SIG-M5 treated with dmso at 0.1 percent for 504 hours (cell line): ENCODE measurements at regions not wholly inside any gene's neighbourhood (a gene's known extent, or its start where the extent isn't known, plus 50 kb on each side); places are given as distances from the start of the nearest gene placed in this dataset.

Experiments used
- DNase-seq: peaks from one replicate; lab custom pipeline; 2025; ENCODE audit not compliant: unreplicated experiment; lab: John Stamatoyannopoulos, UW

DNA sequence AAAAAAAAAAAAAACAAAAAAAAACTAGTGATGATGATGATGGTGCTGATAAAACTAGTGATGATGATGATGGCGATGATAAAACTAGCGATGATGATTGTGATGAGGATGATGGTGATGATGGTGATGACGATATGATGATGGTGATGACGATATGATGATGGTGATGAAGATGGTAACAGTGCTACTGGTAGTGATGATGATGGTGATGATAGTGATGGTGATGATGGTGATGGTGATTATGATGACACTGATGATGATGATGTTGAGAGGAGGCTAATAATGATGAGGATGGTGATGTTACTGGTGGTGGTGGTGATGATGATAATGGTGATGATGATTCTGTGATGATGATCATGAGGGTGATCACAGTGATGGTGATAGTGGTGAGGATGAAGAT, 345.5 kb upstream of the CDH4 start:
- no peak for DNase-seq

- no peak for DNase-seq
Measured at GRCh38 chr20:60913298-60913697, 338.8 kb upstream of the CDH4 start.

DNA sequence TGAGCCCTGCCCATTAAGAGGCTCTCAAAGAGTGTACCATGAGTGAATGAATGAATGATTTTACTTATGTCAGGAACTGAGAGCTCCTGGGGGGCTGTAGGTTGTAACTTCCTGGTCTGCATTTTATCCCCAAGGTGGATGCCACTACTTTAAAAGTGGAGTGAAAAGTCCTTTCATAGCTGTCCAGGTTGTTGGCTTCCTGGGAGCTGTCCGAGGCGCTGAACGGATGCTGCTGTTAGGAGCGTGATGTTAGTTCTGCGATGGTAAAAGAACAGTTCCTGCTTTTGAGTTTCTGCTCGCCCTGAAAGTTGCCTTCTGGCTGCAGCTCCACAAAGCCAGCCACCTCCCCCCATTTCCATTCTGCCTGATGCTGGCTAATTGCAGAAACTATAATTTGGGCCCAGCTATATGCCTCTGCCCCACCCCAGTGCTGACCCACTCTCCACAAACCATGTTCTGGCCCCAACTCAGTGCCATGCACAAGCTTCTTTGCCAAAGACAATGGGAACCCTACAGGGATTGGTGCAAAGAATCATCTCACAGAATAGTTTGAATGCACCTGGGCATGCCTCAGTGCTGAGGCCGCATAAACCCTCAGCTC, 330.9 kb upstream of the CDH4 start:
- DNase-seq = peak; percentile 29

GRCh38 chr20:60926831-60927230, 325.2 kb upstream of the CDH4 start:
- DNase-seq = no peak

DNA sequence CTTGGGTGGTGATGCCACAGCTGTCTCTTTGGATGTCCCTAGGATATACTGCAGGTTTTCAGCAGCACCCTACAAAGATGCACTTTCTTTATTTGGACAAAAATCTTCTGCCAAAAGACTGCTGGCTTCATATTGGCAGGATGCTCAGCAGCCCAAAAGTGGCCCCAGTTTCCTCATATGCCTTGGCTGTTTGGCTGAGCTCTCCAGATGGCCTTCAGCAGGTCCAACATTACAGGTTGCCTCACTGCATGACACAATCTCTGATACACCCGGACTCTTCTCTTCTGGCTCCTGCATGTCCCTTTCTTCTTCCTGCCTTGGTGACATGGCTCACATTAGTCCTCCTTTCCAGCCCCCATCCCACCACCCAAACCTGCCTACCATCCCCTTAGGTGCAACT, 323.7 kb upstream of the CDH4 start:
- DNase-seq = no peak

DNA sequence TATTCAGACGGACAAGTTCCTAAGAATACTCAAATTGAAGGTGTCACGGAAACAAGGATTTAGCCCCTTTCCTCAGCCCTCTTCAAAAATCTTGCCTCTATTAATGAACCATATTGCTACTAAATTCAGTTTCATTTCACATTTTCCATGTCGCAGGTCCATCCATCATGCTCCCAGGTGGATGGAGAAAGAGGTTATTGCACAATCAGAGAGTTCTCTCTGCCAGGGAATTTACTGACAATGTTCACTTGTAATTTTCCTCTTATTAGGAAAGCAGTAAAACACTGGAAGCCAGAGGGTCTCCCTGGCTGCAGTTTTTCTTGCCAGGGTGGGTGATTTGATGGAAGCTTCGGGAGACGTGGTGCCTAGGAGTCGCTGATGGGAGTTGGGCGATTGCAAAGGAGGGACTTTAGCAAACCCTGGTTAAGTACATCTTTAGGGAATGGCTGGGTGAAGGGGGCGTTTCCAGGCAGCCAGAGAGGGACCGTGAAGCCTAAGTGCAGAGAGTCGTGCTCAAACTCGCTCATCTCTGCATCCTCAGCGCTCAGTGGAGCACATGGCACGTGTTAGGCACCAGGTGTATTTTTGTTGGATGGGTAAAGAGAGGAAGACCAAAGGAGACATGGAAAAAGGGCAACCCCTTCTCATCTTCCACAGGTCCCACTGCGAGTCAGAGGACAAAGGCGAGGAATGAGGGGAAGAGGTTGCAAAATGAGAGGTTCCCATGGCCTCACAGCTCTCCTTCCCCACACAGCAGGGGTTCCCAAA, 321.9 kb upstream of the CDH4 start:
- no peak for DNase-seq

- DNase-seq = no peak
Measured at GRCh38 chr20:60931696-60932095, 320.4 kb upstream of the CDH4 start.

GRCh38 chr20:60934724-60935123, 317.3 kb upstream of the CDH4 start:
- DNase-seq = no peak

- peak; percentile 11 for DNase-seq
Measured at GRCh38 chr20:60935971-60936370, 316.1 kb upstream of the CDH4 start.

GRCh38 chr20:60937585-60937984, 314.5 kb upstream of the CDH4 start:
- no peak for DNase-seq

DNA sequence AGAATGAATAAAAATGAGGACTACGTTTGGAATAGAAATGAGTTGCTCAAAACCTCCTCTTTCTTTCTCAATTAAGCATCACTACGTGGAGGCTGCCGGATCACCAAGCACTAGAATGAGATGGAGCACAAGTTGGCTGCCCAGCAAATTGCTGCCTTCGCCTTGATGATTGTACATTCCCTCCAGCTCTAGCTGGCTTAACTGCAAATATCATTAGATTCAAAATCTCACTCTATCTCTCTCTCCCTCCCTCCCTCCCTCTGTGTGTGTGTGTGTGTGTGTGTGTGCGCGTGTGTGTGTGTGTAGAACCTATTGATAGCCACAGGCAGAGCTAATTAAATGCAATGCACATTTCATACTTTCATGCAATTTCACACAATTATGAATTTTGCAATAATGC, 310.7 kb upstream of the CDH4 start:
- DNase-seq = no peak

GRCh38 chr20:60947819-60948218, 304.2 kb upstream of the CDH4 start:
- no peak for DNase-seq

DNA sequence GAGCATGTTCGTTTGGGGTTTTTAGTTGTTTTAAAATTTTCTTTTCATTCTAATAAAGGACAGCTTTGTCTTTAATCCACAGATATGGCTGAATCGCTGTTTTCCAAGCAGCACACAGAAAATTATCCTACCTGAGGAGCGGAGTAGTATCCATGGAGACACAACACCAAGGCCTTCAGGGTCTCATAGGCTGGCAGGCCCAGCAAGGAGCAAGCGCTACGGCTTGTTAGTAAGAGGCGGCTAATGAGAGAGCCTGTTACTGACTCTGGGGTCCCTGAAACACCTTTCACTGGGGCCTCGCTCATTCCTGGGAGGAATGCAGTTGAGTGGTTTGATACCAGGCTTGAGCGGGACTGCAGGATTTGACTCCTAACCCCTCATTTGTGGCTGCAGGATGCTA, 303.8 kb upstream of the CDH4 start:
- no peak for DNase-seq

- no peak for DNase-seq
Measured at GRCh38 chr20:60950561-60950960, 301.5 kb upstream of the CDH4 start.

DNA sequence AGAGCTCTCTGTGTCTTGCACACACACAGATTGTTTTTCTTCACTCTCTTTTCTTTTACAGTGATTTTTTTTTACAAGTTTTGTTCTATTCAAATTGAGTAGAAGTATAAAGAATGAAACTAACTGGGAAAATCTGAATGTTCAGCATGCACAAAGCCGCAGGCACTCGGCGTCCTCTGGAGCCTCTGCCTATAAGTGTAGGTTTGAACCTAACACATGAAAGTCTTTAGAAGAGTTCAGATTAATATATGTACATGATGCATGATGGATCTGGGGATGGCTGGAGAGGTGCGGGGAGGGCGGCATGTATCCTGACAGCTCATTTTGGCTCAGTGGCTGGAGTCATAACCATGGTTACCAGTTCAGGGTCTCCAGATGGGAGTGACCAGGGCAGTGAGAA, 301.1 kb upstream of the CDH4 start:
- DNase-seq = no peak

- no peak for DNase-seq
Measured at GRCh38 chr20:60952861-60953260, 299.2 kb upstream of the CDH4 start.

DNA sequence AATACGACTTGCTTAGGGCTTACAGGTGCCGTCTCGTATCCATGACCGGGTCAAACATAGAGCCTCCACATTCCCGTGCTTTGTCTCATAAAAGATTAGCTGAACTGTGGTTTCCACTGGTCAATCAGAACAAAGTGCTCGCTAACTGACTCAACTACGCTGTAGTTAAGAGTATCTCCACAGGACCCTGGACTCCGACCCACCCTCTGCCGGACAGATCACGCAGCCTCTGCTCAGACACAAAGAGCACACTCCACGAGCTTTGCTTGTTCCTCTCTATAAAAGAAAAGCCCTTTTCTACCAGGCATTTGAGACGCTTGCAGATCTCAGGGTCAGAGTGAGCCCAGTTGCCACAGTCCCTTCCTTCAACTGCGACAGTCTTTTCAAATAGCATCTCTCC, 298.7 kb upstream of the CDH4 start:
- no peak for DNase-seq

GRCh38 chr20:60955706-60956105, 296.4 kb upstream of the CDH4 start:
- DNase-seq = no peak

GRCh38 chr20:60956194-60956593, 295.9 kb upstream of the CDH4 start:
- DNase-seq = no peak

DNA sequence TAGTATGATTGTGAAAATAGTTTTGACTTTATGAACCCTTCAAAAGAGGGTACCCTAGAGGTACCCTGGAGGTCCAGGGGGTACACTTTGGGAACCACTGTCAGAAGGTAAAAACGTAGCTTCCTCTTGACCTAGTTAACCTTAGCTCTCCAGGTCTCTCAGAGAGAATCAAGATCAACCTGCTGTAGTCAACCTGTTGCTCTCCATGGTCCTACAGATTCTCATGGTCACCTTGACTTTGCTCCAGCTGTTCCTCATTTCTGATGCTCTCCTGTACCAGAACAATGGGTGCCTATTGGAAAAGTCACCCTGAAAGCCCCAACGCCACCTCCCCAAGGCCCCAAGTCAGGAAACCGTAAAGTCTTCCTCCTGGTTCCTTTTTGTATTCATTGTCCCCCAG, 294.4 kb upstream of the CDH4 start:
- DNase-seq = no peak

DNA sequence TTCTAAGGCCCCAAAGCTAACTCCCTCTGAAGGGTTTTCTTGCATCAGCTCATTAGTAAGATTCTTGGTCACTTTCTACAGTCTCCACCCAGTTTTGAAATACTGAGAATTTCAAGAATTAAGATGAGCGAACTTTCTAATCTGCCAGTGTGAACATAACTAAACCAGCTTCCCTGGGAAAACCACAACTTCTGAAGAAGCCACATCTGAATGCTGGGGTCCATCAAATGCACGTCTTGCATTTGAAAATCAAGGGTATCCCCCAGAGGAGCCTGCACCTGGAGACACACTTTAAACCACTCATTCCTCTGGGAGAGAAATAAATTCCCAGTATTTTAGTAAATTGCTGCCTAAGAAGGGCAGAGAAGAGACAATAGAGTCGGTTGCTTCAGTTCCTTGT, 292.1 kb upstream of the CDH4 start:
- DNase-seq = no peak

- no peak for DNase-seq
Measured at GRCh38 chr20:60960500-60960899, 291.6 kb upstream of the CDH4 start.

DNA sequence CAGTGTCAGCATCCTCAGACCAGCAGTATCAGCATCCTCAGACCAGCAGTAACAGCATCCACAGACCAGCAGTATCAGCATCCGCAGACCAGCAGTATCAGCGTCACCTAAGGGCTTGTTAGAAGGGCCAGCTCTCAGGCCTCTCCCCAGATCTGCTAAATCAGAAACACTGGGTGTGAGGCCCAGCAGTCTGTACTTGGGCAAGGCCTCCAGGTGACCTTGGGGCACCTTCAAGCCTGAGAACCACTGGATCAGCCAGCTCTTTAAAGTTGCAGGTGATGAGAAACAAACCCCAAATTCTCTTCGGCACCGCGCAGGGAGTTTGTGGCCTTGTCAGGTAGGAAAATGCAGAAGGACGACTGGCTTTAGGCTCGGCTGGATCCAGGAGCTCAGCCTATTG, 290.5 kb upstream of the CDH4 start:
- no peak for DNase-seq
